HG03558 (cell line): ENCODE measurements at regions not wholly inside any gene's neighbourhood (a gene's known extent, or its start where the extent isn't known, plus 50 kb on each side); places are given as distances from the start of the nearest gene placed in this dataset.

Experiments
- ATAC-seq: cut with Tn5 transposase; IDR thresholded peaks from one replicate; pipeline ENCODE4 v1.9.1; 2021; ENCODE audit warnings: moderate number of reproducible peaks; ENCODE audit not compliant: unreplicated experiment; ENCODE audit errors: extremely low read depth

- no peak for ATAC-seq
Observed at GRCh38 chr2:216927163-216927562, 67.3 kb upstream of the TNP1 start.

DNA sequence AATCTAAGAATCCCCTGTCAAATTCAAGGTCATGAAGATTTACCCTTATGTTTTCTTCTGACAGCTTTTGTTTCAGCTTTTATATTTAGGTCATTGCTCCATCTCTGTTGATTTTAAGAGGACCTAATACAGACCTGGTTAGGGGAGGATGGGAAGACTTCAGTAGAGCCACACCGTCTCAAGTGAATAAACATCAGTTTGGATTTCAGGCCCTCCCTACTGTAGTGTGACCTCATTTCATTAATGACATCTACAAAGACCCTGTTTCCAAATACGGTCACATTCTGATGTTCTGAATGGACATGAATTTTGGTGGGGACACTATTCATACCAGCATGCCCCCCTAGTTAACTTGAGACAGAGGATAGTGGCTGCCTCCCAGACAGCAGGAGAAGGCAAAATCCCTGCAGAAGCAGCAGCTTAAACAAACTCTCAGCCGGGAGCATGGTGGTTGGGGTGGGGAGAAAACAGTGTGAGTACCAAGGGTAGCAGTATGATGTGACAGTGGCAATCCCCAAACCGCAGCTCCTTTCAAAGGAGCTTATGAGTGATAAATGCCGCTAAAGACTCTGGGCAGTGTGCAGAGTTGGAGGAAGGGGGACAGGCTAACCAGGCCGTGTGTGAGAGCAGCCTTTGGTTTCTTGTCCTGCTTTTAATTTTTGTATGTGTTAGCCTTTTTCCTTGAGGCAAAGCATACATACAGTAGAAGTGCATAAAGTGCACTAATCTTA, 65.9 kb upstream of the TNP1 start:
- ATAC-seq, result no peak

- no peak for ATAC-seq
Observed at GRCh38 chr2:216925006-216925405, 65.1 kb upstream of the TNP1 start.

GRCh38 chr2:216923706-216924105, 63.8 kb upstream of the TNP1 start:
- no peak for ATAC-seq

GRCh38 chr2:216922175-216922780, 62.4 kb upstream of the TNP1 start:
- ATAC-seq, result peak; percentile 59

DNA sequence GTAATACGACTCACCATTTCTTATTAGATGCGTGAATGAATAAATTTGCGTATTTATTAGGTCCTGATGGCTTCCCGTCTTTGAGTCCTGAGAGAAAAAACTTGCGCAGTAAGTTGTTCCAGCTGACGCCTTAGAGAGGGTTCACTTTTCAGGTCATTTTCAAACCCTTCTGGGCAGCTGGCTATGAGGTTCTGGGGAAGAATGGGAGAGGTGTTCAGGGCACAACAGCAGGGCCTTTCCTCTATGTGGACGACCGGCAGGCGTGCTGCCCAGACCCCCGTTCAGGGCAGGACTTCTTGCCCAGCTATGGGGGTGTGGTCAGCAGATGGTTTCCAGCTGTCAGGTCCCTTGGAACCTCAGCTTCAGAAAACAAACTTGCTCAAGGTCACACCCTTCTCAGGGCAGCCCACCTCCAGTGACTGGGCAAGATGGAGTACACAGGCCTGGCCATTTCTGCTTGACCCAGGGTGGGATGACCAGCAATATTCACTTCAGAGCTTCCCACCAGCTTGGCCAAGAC, 61.1 kb upstream of the TNP1 start:
- ATAC-seq, result no peak

DNA sequence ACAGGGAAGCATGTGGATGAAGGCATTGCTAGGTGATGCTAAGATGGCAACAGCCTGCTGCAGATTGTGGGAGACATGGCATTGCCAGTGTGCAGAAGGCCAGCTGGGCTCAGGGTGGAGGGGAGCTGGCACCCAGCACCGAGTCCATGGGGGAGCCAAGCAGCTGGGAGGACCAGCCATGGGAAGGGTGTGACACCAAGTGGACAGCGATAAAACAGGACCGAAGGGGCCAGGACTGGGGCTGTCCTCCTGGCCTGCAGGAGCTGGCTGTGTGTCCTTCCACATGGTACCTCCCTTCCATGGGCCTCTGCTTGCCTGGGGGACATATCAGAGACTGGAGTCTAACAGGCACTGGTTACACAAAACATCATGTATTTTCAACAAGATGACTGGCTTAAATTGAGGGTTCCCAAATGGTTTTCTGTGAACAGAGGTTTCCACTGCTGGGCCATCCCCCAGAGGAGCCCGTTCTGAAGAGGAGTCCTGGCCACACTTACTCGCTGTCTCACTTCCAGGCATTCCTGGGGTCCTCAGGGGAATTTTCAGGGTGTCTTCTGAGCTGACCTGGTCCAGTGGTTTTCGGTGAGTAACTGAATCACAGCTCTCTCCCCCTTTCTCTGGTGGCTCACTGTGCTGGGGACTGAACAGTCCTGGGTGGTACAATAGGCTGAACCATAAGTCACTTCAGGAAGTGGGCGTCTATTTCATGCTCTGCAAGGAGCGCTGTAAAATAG, 60.4 kb upstream of the TNP1 start:
- ATAC-seq, result no peak

DNA sequence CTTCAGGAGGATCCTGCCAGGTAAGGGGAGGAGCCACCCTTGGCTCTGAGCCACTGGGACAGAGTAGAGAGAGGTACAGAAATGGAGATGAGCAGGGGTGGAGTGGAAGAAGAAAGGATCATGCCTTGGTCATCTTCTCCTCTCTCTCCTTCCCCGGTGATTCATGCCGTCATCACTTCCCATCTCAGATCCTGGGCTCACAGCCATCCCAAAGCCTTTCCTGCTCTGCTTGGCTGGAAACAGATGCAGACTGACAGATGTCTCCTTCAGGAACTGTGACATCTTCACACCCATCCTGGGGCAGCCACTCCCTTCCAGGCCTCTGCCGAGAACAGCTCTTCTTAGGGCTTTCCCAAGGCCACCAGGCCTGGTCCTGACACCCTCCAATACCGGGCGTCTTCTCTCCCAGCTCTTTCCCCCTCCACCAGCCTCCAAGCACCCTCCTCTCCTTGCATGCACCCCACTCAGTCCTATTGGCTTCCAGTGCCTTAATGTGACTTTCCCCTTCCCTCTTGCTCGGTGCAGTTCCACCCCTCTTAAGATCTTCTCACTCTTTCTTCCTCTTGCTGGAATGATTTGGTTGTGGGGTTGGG, 58.3 kb upstream of the TNP1 start:
- no peak for ATAC-seq

DNA sequence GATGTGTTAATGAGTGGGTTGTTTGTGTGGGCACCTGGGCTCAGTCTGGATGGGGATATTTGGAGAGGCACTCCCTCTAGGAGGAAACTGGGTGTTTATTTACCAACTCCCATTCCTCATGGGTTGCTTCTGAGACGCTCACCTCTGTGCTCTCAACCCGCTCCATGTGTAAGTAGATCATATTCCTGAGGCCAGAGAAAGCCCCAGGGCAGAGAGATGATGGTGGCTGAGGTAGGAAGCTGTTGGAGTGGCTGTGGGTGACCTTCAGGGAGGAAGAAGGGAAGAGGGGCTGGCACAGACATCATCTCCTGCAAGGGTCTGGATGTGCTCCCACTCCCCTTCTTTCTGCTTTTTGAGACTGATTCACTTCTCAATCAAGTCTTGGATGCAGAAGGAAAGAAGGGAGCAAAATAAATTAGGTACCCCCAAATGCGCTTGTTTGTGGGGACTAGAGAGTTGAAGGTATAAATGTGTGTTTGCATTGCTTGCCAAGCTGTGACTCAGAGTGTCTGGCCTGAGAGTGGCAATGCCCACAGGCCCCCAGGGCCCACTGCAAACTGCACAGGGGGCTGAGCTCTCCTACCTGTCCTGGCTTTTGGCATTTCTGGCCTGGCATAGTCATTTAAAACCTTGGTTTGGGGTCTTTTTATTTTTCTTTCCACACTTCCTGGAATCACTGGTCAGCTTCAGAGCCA, 57.2 kb upstream of the TNP1 start:
- no peak for ATAC-seq

DNA sequence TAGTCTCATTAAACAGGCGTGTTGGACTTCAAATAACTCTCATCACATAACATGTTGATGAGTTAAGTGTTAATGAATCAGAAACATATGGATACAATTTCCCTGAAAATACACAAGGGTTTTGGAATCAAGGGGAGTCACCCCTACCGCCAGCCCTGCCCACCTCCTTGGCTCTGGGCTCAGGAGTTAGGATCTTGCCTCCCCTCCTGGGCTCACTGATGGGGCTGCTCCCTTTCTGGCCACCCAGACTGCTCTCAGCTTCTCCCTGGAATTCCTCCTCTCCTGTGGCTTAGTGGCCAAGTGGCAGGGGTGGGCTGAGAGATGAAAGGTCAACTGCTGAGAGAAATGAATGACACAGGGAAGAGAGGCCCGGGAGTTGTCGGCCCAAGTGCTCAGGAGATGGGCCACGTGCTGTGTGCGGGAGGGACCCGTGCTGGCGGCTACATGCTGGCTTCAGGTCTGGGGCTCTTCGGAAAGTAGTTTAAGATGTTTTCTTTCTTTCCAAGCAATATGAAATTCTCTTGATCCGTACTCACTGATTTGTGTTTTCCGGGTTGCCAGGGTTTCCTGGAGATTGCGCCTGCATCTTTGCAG, 55.8 kb upstream of the TNP1 start:
- no peak for ATAC-seq

- ATAC-seq, result no peak
Observed at GRCh38 chr2:216914491-216914890, 54.6 kb upstream of the TNP1 start.

- no peak for ATAC-seq
Observed at GRCh38 chr2:216911886-216912285, 52.0 kb upstream of the TNP1 start.

- ATAC-seq, result no peak
Observed at GRCh38 chr2:216911008-216911407, 51.1 kb upstream of the TNP1 start.

DNA sequence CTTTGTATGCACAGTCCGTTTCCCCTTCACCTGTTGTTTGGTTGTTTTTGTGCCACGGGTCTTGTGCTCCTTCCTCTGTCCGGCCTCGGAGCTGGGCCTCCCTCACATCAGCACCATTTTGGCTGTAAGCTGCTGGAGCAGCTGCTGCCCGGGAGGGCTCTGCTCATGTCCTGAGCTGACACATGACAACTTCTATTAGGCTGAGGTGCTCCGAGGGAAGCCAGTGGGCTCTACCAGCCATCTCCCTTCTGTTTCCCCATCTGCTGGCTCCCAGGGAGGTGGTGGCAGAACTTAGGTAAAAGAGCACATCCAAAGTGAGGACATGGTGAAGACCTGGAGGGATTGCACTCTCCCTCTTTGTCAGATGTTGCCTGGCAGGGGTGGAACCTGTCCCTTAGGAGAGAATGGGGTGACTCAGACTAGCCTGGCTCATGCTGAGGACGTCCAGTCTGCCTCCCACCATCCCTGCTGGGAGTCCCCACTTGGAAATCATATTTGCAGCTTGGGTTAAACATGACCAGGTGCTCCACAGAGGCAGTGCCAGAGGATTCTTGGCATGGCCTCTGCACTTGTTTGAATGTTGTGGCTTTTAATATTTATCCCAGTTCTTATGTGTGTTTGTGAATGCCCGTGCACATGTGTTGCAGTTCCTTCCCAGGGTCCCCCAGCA, 49.8 kb upstream of the TNP1 start:
- ATAC-seq, result no peak
